ENCODE measurements at regions not wholly inside any gene's neighbourhood (a gene's known extent, or its start where the extent isn't known, plus 50 kb on each side); places are given as distances from the start of the nearest gene placed in this dataset.

GRCh38 chr1:29461115-29461739 lies 224.9 kb downstream of the PTPRU start:
- DNase-seq = no peak

GRCh38 chr1:29460694-29461093 lies 224.4 kb downstream of the PTPRU start:
- no peak for DNase-seq

GRCh38 chr1:29460041-29460610 lies 223.8 kb downstream of the PTPRU start:
- DNase-seq = no peak

GRCh38 chr1:29459620-29459945 lies 223.3 kb downstream of the PTPRU start:
- no peak for DNase-seq

GRCh38 chr1:29458737-29459619 lies 222.7 kb downstream of the PTPRU start:
- no peak for DNase-seq

- DNase-seq = no peak
Observed at GRCh38 chr1:29457496-29458368, 221.4 kb downstream of the PTPRU start.

- DNase-seq = no peak
Observed at GRCh38 chr1:29456685-29457435, 220.5 kb downstream of the PTPRU start.

- no peak for DNase-seq
Observed at GRCh38 chr1:29455781-29456180, 219.5 kb downstream of the PTPRU start.

- DNase-seq = no peak
Observed at GRCh38 chr1:29454616-29455380, 218.5 kb downstream of the PTPRU start.

GRCh38 chr1:29453502-29454240 lies 217.3 kb downstream of the PTPRU start:
- no peak for DNase-seq

GRCh38 chr1:29452463-29453230 lies 216.3 kb downstream of the PTPRU start:
- DNase-seq = no peak

- DNase-seq = no peak
Observed at GRCh38 chr1:29451368-29451892, 215.1 kb downstream of the PTPRU start.

GRCh38 chr1:29450591-29450990 lies 214.3 kb downstream of the PTPRU start:
- no peak for DNase-seq

GRCh38 chr1:29448456-29449235 lies 212.3 kb downstream of the PTPRU start:
- DNase-seq = no peak

- DNase-seq = no peak
Observed at GRCh38 chr1:29447368-29447767, 211.0 kb downstream of the PTPRU start.

GRCh38 chr1:29444782-29445729 lies 208.7 kb downstream of the PTPRU start:
- no peak for DNase-seq

- DNase-seq = no peak
Observed at GRCh38 chr1:29444081-29444715, 207.9 kb downstream of the PTPRU start.

Measured in central memory CD4-positive, alpha-beta T cell (primary cell).